ENCODE measurements at regions not wholly inside any gene's neighbourhood (a gene's known extent, or its start where the extent isn't known, plus 50 kb on each side); places are given as distances from the start of the nearest gene placed in this dataset.
A peak's percentile ranks its signal among the peaks of the same experiment; 100 is the strongest.
"Not testable (repeated sequence)": the region's sequence is repeated elsewhere in the genome, so short reads cannot be mapped to it uniquely, and the experiment has no call there.

- no peak for DNase-seq
Measured at GRCh38 chr7:104264285-104264684, 56.5 kb upstream of the ORC5 start.

- peak; percentile 8 for DNase-seq
Measured at GRCh38 chr7:104267701-104268368, 60.0 kb upstream of the ORC5 start.

- DNase-seq = no peak
Measured at GRCh38 chr7:104271948-104272347, 56.5 kb upstream of the LHFPL3 start.

- peak; percentile 13 for DNase-seq
Measured at GRCh38 chr7:104272767-104273384, 55.5 kb upstream of the LHFPL3 start.

- DNase-seq = no peak
Measured at GRCh38 chr7:104275900-104276299, 52.5 kb upstream of the LHFPL3 start.

GRCh38 chr7:104276730-104277129 is 51.7 kb upstream of the LHFPL3 start:
- DNase-seq = not testable (repeated sequence)
